ENCODE measurements at regions not wholly inside any gene's neighbourhood (a gene's known extent, or its start where the extent isn't known, plus 50 kb on each side); places are given as distances from the start of the nearest gene placed in this dataset.

- no peak for DNase-seq
Observed at GRCh38 chr1:184141361-184141880, 89.9 kb downstream of the TSEN15 start.

GRCh38 chr1:184143449-184143848 lies 91.9 kb downstream of the TSEN15 start:
- no peak for DNase-seq

GRCh38 chr1:184145083-184145482 lies 93.6 kb downstream of the TSEN15 start:
- DNase-seq, result no peak

- DNase-seq, result no peak
Observed at GRCh38 chr1:184146202-184146601, 94.7 kb downstream of the TSEN15 start.

- no peak for DNase-seq
Observed at GRCh38 chr1:184150776-184151531, 99.4 kb downstream of the TSEN15 start.

- DNase-seq, result no peak
Observed at GRCh38 chr1:184152434-184152898, 100.9 kb downstream of the TSEN15 start.

- DNase-seq, result no peak
Observed at GRCh38 chr1:184152974-184153373, 101.4 kb downstream of the TSEN15 start.

GRCh38 chr1:184153731-184154130 lies 102.2 kb downstream of the TSEN15 start:
- no peak for DNase-seq

GRCh38 chr1:184156521-184157393 lies 105.2 kb downstream of the TSEN15 start:
- DNase-seq, result no peak

- no peak for DNase-seq
Observed at GRCh38 chr1:184157394-184157742, 105.8 kb downstream of the TSEN15 start.

- no peak for DNase-seq
Observed at GRCh38 chr1:184158896-184159681, 107.6 kb downstream of the TSEN15 start.

- DNase-seq, result no peak
Observed at GRCh38 chr1:184160236-184160635, 108.7 kb downstream of the TSEN15 start.

GRCh38 chr1:184161071-184161698 lies 109.7 kb downstream of the TSEN15 start:
- DNase-seq, result no peak

GRCh38 chr1:184162281-184162680 lies 110.8 kb downstream of the TSEN15 start:
- no peak for DNase-seq

- no peak for DNase-seq
Observed at GRCh38 chr1:184163674-184164465, 112.3 kb downstream of the TSEN15 start.

- DNase-seq, result no peak
Observed at GRCh38 chr1:184164536-184164935, 113.0 kb downstream of the TSEN15 start.

GRCh38 chr1:184166485-184166884 lies 115.0 kb downstream of the TSEN15 start:
- no peak for DNase-seq

GRCh38 chr1:184167352-184167751 lies 115.8 kb downstream of the TSEN15 start:
- no peak for DNase-seq

GRCh38 chr1:184170719-184171118 lies 119.2 kb downstream of the TSEN15 start:
- DNase-seq, result no peak

- no peak for DNase-seq
Observed at GRCh38 chr1:184176058-184176457, 124.5 kb downstream of the TSEN15 start.

- DNase-seq, result no peak
Observed at GRCh38 chr1:184181044-184181443, 129.5 kb downstream of the TSEN15 start.

- DNase-seq, result no peak
Observed at GRCh38 chr1:184183919-184184318, 132.4 kb downstream of the TSEN15 start.

All from NCI-H187 (cell line).